ENCODE measurements at regions not wholly inside any gene's neighbourhood (a gene's known extent, or its start where the extent isn't known, plus 50 kb on each side); places are given as distances from the start of the nearest gene placed in this dataset.
A peak's percentile ranks its signal among the peaks of the same experiment; 100 is the strongest.
"Not testable (repeated sequence)": the region's sequence is repeated elsewhere in the genome, so short reads cannot be mapped to it uniquely, and the experiment has no call there.

GRCh38 chr2:587087-587960 is 89.9 kb downstream of the TMEM18 start:
- Histone ChIP-seq H3K9me3 (no peaks in the 10 kb centered on the region), H3K4me3 (no peak overlapping the region), H3K27ac (no peak overlapping the region), H3K9ac (no peak overlapping the region), H3K4me1 (peaks cover 29% of the 10 kb centered on the region), H3K27me3 (0 out of 2 replicates have a peak, but pooled peaks cover 5% of the 10 kb centered on the region), H4K20me1 (no peaks in the 10 kb centered on the region; the same call in 1 of the 2 replicates), H3K36me3 (no peaks in the 10 kb centered on the region), H3K4me2 (no peak overlapping the region)
- TF ChIP-seq Cebpa-rat (IDR thresholded peaks at IDR 0.05) = no peak

GRCh38 chr2:586641-587076 is 90.5 kb downstream of the TMEM18 start:
- H3K4me2 ChIP-seq = no peak overlapping the region
- H3K27ac ChIP-seq = no peak overlapping the region
- H3K36me3 ChIP-seq = no peaks in the 10 kb centered on the region
- no peaks in the 10 kb centered on the region; the same call in 1 of the 2 replicates for H4K20me1 ChIP-seq
- no peak overlapping the region for H3K9ac ChIP-seq
- no peak for TF ChIP-seq Cebpa-rat (IDR thresholded peaks at IDR 0.05)
- peaks cover 29% of the 10 kb centered on the region for H3K4me1 ChIP-seq
- H3K9me3 ChIP-seq = no peaks in the 10 kb centered on the region
- no peak overlapping the region for H3K4me3 ChIP-seq
- H3K27me3 ChIP-seq = 0 out of 2 replicates have a peak, but pooled peaks cover 5% of the 10 kb centered on the region

GRCh38 chr2:584863-585823 is 92.1 kb downstream of the TMEM18 start:
- Histone ChIP-seq H3K4me1 (peaks cover 34% of the 10 kb centered on the region), H3K4me2 (peak overlapping the region; percentile 90), H3K36me3 (no peaks in the 10 kb centered on the region), H3K9ac (no peak overlapping the region), H3K4me3 (peak overlapping the region; percentile 31; the same call in 1 of the 2 replicates), H3K27ac (no peak overlapping the region), H4K20me1 (no peaks in the 10 kb centered on the region; the same call in 1 of the 2 replicates), H3K9me3 (no peaks in the 10 kb centered on the region), H3K27me3 (0 out of 2 replicates have a peak, but pooled peaks cover 5% of the 10 kb centered on the region)
- no peak for TF ChIP-seq Cebpa-rat (IDR thresholded peaks at IDR 0.05)

- no peaks in the 10 kb centered on the region for H3K9me3 ChIP-seq
- TF ChIP-seq Cebpa-rat (IDR thresholded peaks at IDR 0.05) = no peak
- H3K4me3 ChIP-seq = no peak overlapping the region
- H3K36me3 ChIP-seq = no peaks in the 10 kb centered on the region
- 0 out of 2 replicates have a peak, but pooled peaks cover 5% of the 10 kb centered on the region for H3K27me3 ChIP-seq
- no peak overlapping the region for H3K4me2 ChIP-seq
- H3K9ac ChIP-seq = no peak overlapping the region
- no peaks in the 10 kb centered on the region; the same call in 1 of the 2 replicates for H4K20me1 ChIP-seq
- H3K4me1 ChIP-seq = peaks cover 43% of the 10 kb centered on the region
- no peak overlapping the region for H3K27ac ChIP-seq
Observed at GRCh38 chr2:583666-584065, 93.5 kb downstream of the TMEM18 start.

- H3K9me3 ChIP-seq = no peaks in the 10 kb centered on the region
- no peaks in the 10 kb centered on the region for H3K36me3 ChIP-seq
- H3K4me3 ChIP-seq = no peak overlapping the region
- H3K27me3 ChIP-seq = 0 out of 2 replicates have a peak, but pooled peaks cover 5% of the 10 kb centered on the region
- H4K20me1 ChIP-seq = no peaks in the 10 kb centered on the region; the same call in 1 of the 2 replicates
- no peak overlapping the region for H3K4me2 ChIP-seq
- H3K4me1 ChIP-seq = peaks cover 43% of the 10 kb centered on the region
- no peak overlapping the region for H3K27ac ChIP-seq
- TF ChIP-seq Cebpa-rat (IDR thresholded peaks at IDR 0.05) = no peak
- H3K9ac ChIP-seq = no peak overlapping the region
Observed at GRCh38 chr2:582792-583528, 94.2 kb downstream of the TMEM18 start.

- H3K9me3 ChIP-seq, H3K4me2 ChIP-seq, H3K9ac ChIP-seq, H3K27ac ChIP-seq, H3K36me3 ChIP-seq, H4K20me1 ChIP-seq, H3K4me3 ChIP-seq, H3K27me3 ChIP-seq: not testable (repeated sequence)
- H3K4me1 ChIP-seq = peaks cover 37% of the 10 kb centered on the region
Observed at GRCh38 chr2:582289-582688, 94.9 kb downstream of the TMEM18 start.

GRCh38 chr2:579961-580360 is 97.2 kb downstream of the TMEM18 start:
- no peaks in the 10 kb centered on the region for H3K27me3 ChIP-seq
- no peak for TF ChIP-seq Cebpa-rat (IDR thresholded peaks at IDR 0.05)
- H3K4me2 ChIP-seq = no peak overlapping the region
- peaks cover 22% of the 10 kb centered on the region for H3K4me1 ChIP-seq
- peaks cover 14% of the 10 kb centered on the region for H3K9me3 ChIP-seq
- H3K4me3 ChIP-seq = no peak overlapping the region
- no peaks in the 10 kb centered on the region for H4K20me1 ChIP-seq
- no peaks in the 10 kb centered on the region for H3K36me3 ChIP-seq
- H3K27ac ChIP-seq = no peak overlapping the region
- H3K9ac ChIP-seq = no peak overlapping the region

GRCh38 chr2:579351-579886 is 97.8 kb downstream of the TMEM18 start:
- peaks cover 16% of the 10 kb centered on the region for H3K4me1 ChIP-seq
- H3K27ac ChIP-seq = no peak overlapping the region
- no peaks in the 10 kb centered on the region for H3K36me3 ChIP-seq
- no peak overlapping the region for H3K4me3 ChIP-seq
- no peaks in the 10 kb centered on the region for H3K27me3 ChIP-seq
- H4K20me1 ChIP-seq = no peaks in the 10 kb centered on the region
- H3K4me2 ChIP-seq = no peak overlapping the region
- H3K9me3 ChIP-seq = peaks cover 14% of the 10 kb centered on the region
- TF ChIP-seq Cebpa-rat (IDR thresholded peaks at IDR 0.05) = no peak
- no peak overlapping the region for H3K9ac ChIP-seq

GRCh38 chr2:576292-576691 is 100.9 kb downstream of the TMEM18 start:
- Histone ChIP-seq H3K9me3 (peaks cover 26% of the 10 kb centered on the region), H3K9ac (no peak overlapping the region), H3K4me2 (no peak overlapping the region), H4K20me1 (no peaks in the 10 kb centered on the region), H3K36me3 (no peaks in the 10 kb centered on the region), H3K27ac (no peak overlapping the region), H3K4me3 (no peak overlapping the region), H3K4me1 (peaks cover 14% of the 10 kb centered on the region), H3K27me3 (no peaks in the 10 kb centered on the region)
- TF ChIP-seq Cebpa-rat (IDR thresholded peaks at IDR 0.05) = no peak
